A673 (cell line): ENCODE measurements at regions not wholly inside any gene's neighbourhood (a gene's known extent, or its start where the extent isn't known, plus 50 kb on each side); places are given as distances from the start of the nearest gene placed in this dataset.
A peak's percentile ranks its signal among the peaks of the same experiment; 100 is the strongest.

ENCODE experiments used
- BruUV-seq: library from RNA; stranded (reverse); fragments of 400-500 nt; replicated peaks from 2 replicates; lab custom pipeline; 2021; lab: Mats Ljungman, UMichigan
- CTCF ChIA-PET: fragments of 300-600 bp; sonication (Branson Sonifier 250); formaldehyde crosslinking; loops from one replicate; lab custom pipeline; 2022; ENCODE audit warnings: antibody characterized with exemption; lab: Charles Lee
- POLR2A ChIA-PET: fragments of 300-600 bp; sonication (Branson Sonifier 250); formaldehyde crosslinking; loops from one replicate; lab custom pipeline; 2022; ENCODE audit warnings: antibody characterized with exemption; ENCODE audit not compliant: low non-redundant PET; lab: Charles Lee
- DNase-seq: peaks from one replicate; pipeline ENCODE4 v3.0.0-alpha.2; 2015; ENCODE audit warnings: low spot score
- H3K27ac ChIP-seq: fragments of 200-600 bp; sonication (generic); 2 replicates; pipeline ENCODE4 v1.5.1; 2016; ENCODE audit warnings: mixed run types, low read depth, mild to moderate bottlenecking, mixed read lengths, antibody characterized with exemption, low read length; ENCODE audit not compliant: poor library complexity, severe bottlenecking
- H3K27me3 ChIP-seq: fragments of 200-600 bp; sonication (generic); replicated peaks from 2 replicates; pipeline ENCODE4 v1.6.1; 2017; ENCODE audit warnings: mixed run types, low read depth, mild to moderate bottlenecking, mixed read lengths, antibody characterized with exemption, low read length; ENCODE audit not compliant: insufficient read depth, poor library complexity
- H3K36me3 ChIP-seq: fragments of 200-600 bp; sonication (generic); 2 replicates; pipeline ENCODE4 v1.6.1; 2016; ENCODE audit warnings: mixed run types, mild to moderate bottlenecking, mixed read lengths, antibody characterized with exemption, low read length; ENCODE audit not compliant: insufficient read depth, poor library complexity, severe bottlenecking
- H3K4me1 ChIP-seq: fragments of 200-600 bp; sonication (generic); 2 replicates; pipeline ENCODE4 v1.6.1; 2017; ENCODE audit warnings: mixed run types, mild to moderate bottlenecking, mixed read lengths, antibody characterized with exemption, low read length; ENCODE audit not compliant: insufficient read depth, poor library complexity, severe bottlenecking
- H3K4me3 ChIP-seq: fragments of 200-600 bp; sonication (generic); 2 replicates; pipeline ENCODE4 v1.5.1; 2016; ENCODE audit warnings: low read depth, mixed run types, mild to moderate bottlenecking, mixed read lengths, low read length; ENCODE audit not compliant: poor library complexity, severe bottlenecking
- H3K9me3 ChIP-seq: fragments of 200-600 bp; sonication (generic); 2 replicates; pipeline ENCODE4 v1.6.1; 2016; ENCODE audit warnings: mixed run types, low read depth, mild to moderate bottlenecking, mixed read lengths, antibody characterized with exemption, low read length; ENCODE audit not compliant: poor library complexity, severe bottlenecking
- EZH2 ChIP-seq: fragments of 200-600 bp; sonication (generic); IDR thresholded peaks from 2 replicates; pipeline ENCODE4 v1.6.1; 2017; ENCODE audit warnings: borderline replicate concordance, low read depth, mild to moderate bottlenecking, mixed read lengths, antibody characterized with exemption, low read length; ENCODE audit not compliant: poor library complexity, severe bottlenecking
- intact Hi-C: fragments of 100-400 bp; cut with micrococcal nuclease; formaldehyde crosslinking; loops from one replicate; pipeline ENCODE4 v1.10.0; 2022; ENCODE audit not compliant: unreplicated experiment
- TF ChIP-seq, protein P1 (sequence below): fragments of 300-800, 200-600 bp; sonication (generic); conservative IDR thresholded peaks from 2 replicates; pipeline ENCODE4 v1.5.1; 2017; ENCODE audit warnings: low read depth, mild to moderate bottlenecking, antibody characterized with exemption, low read length, moderate library complexity, mixed read lengths

- CTCF ChIA-PET = interaction anchor here (0.6 to 0.8 kb wide), 2 partner anchors 78 to 297 kb away, joined by 3 to 4 read pairs; no protein-coding TSS in a partner anchor
- intact Hi-C loops = loop anchor here (1.0 to 10.0 kb wide), 4 partner anchors 296 to 623 kb away; no protein-coding TSS in a partner anchor
- Histone ChIP-seq H3K4me3 (no peak overlapping the region), H3K27me3 (no peaks in the 10 kb centered on the region), H3K4me1 (no peaks in the 10 kb centered on the region), H3K9me3 (peaks cover 8% of the 10 kb centered on the region), H3K36me3 (no peaks in the 10 kb centered on the region), H3K27ac (no peak overlapping the region)
- BruUV-seq = no TSS peak
- peak; percentile 69 for DNase-seq
- POLR2A ChIA-PET = no interaction called here
- no peak for TF ChIP-seq EZH2
- TF ChIP-seq, protein P1, sequence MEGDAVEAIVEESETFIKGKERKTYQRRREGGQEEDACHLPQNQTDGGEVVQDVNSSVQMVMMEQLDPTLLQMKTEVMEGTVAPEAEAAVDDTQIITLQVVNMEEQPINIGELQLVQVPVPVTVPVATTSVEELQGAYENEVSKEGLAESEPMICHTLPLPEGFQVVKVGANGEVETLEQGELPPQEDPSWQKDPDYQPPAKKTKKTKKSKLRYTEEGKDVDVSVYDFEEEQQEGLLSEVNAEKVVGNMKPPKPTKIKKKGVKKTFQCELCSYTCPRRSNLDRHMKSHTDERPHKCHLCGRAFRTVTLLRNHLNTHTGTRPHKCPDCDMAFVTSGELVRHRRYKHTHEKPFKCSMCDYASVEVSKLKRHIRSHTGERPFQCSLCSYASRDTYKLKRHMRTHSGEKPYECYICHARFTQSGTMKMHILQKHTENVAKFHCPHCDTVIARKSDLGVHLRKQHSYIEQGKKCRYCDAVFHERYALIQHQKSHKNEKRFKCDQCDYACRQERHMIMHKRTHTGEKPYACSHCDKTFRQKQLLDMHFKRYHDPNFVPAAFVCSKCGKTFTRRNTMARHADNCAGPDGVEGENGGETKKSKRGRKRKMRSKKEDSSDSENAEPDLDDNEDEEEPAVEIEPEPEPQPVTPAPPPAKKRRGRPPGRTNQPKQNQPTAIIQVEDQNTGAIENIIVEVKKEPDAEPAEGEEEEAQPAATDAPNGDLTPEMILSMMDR = peak; percentile 71
Observed at GRCh38 chr6:126657561-126658175, 317.8 kb downstream of the CENPW start.

DNA sequence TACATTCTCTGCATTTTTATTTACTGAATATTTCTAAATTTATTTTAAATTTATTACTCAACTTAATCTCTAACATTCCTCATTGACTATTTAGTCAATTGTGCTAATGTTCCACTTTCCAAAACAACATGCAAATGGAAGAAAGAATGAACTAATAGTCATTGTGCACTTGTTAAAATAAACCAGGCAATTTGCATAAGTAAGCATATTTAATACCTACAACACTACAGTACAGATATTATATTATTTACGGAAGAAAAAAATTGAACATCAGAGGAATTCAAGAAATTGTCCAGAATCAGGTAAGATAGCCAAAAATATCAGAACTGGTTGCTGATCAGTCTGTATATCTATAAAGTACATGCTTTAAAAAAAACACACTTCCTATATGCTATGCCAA is 320.5 kb downstream of the CENPW start:
- H3K4me3 ChIP-seq = no peak overlapping the region
- no peaks in the 10 kb centered on the region for H3K4me1 ChIP-seq
- CTCF ChIA-PET = no interaction called here
- H3K36me3 ChIP-seq = no peaks in the 10 kb centered on the region
- DNase-seq = no peak
- H3K27ac ChIP-seq = no peak overlapping the region
- no peaks in the 10 kb centered on the region for H3K27me3 ChIP-seq
- no peak for TF ChIP-seq EZH2
- TF ChIP-seq, protein P1 = no peak
- no peaks in the 10 kb centered on the region for H3K9me3 ChIP-seq
- BruUV-seq = no TSS peak
- intact Hi-C loops = no loop called here
- POLR2A ChIA-PET = no interaction called here

- Histone ChIP-seq H3K27me3 (no peaks in the 10 kb centered on the region), H3K27ac (no peak overlapping the region), H3K9me3 (no peaks in the 10 kb centered on the region), H3K4me1 (no peaks in the 10 kb centered on the region), H3K4me3 (no peak overlapping the region), H3K36me3 (no peaks in the 10 kb centered on the region)
- CTCF ChIA-PET = no interaction called here
- no peak for DNase-seq
- BruUV-seq = no TSS peak
- intact Hi-C loops = no loop called here
- no peak for TF ChIP-seq EZH2
- TF ChIP-seq, protein P1 = no peak
- POLR2A ChIA-PET = no interaction called here
Observed at GRCh38 chr6:126661646-126662045, 321.7 kb downstream of the CENPW start.
